Sigmoid colon (tissue), 4 donors: ENCODE measurements at regions not wholly inside any gene's neighbourhood (a gene's known extent, or its start where the extent isn't known, plus 50 kb on each side); places are given as distances from the start of the nearest gene placed in this dataset.

Experiments
- CTCF ChIP-seq, 4 experiments: fragments of 450-650 bp in 3 of 4; fragments of 200-600 bp in 1 of 4; IDR thresholded peaks; one replicate each; pipeline ENCODE4 v1.5.1; 2016 to 2019; ENCODE audit warnings: antibody characterized with exemption in 4 of 4, mild to moderate bottlenecking in 3 of 4, moderate library complexity in 2 of 4
- EP300 ChIP-seq, 4 donors: sonication (generic); formaldehyde crosslinking; IDR thresholded peaks; one replicate each; pipeline ENCODE4 v1.6.1; 2017; ENCODE audit warnings: antibody characterized with exemption in 4 of 4
- POLR2A ChIP-seq, 2 donors: fragments of 450-650 bp; IDR thresholded peaks; one replicate each; pipeline ENCODE4 v1.6.1; 2016; ENCODE audit warnings: antibody characterized with exemption in 2 of 2, mild to moderate bottlenecking in 2 of 2, moderate library complexity in 2 of 2

- TF ChIP-seq CTCF (IDR thresholded peaks at IDR 0.05) (no peak), POLR2A (IDR thresholded peaks at IDR 0.05) (no peak), EP300 (IDR thresholded peaks at IDR 0.05) (no peak)
Measured at GRCh38 chr6:167525774-167526173, 200.9 kb downstream of the TTLL2 start.
